ENCODE measurements at regions not wholly inside any gene's neighbourhood (a gene's known extent, or its start where the extent isn't known, plus 50 kb on each side); places are given as distances from the start of the nearest gene placed in this dataset.
"Not testable (repeated sequence)": the region's sequence is repeated elsewhere in the genome, so short reads cannot be mapped to it uniquely, and the experiment has no call there.

- DNase-seq = not testable (repeated sequence)
Observed at GRCh38 chr20:26094498-26094897, 397.8 kb upstream of the ZNF337 start.

- DNase-seq = not testable (repeated sequence)
Observed at GRCh38 chr20:26091921-26092320, 395.3 kb upstream of the ZNF337 start.

GRCh38 chr20:26086195-26086594 lies 389.5 kb upstream of the ZNF337 start:
- DNase-seq = not testable (repeated sequence)

GRCh38 chr20:26073972-26074371 lies 377.3 kb upstream of the ZNF337 start:
- not testable (repeated sequence) for DNase-seq

- DNase-seq = not testable (repeated sequence)
Observed at GRCh38 chr20:26059324-26059723, 362.7 kb upstream of the ZNF337 start.

- DNase-seq = not testable (repeated sequence)
Observed at GRCh38 chr20:26058446-26058845, 361.8 kb upstream of the ZNF337 start.

- DNase-seq = not testable (repeated sequence)
Observed at GRCh38 chr20:26057135-26057752, 360.6 kb upstream of the ZNF337 start.

- DNase-seq = not testable (repeated sequence)
Observed at GRCh38 chr20:26025792-26026191, 329.1 kb upstream of the ZNF337 start.

GRCh38 chr20:26010942-26011276 lies 314.3 kb upstream of the ZNF337 start:
- DNase-seq = not testable (repeated sequence)

- not testable (repeated sequence) for DNase-seq
Observed at GRCh38 chr20:26010224-26010941, 313.7 kb upstream of the ZNF337 start.

GRCh38 chr20:26009402-26010223 lies 313.0 kb upstream of the ZNF337 start:
- DNase-seq = not testable (repeated sequence)

GRCh38 chr20:26008026-26008425 lies 311.4 kb upstream of the ZNF337 start:
- not testable (repeated sequence) for DNase-seq

GRCh38 chr20:26006164-26006563 lies 309.5 kb upstream of the ZNF337 start:
- not testable (repeated sequence) for DNase-seq

- not testable (repeated sequence) for DNase-seq
Observed at GRCh38 chr20:26003959-26004358, 307.3 kb upstream of the ZNF337 start.

- not testable (repeated sequence) for DNase-seq
Observed at GRCh38 chr20:25997367-25998038, 300.9 kb upstream of the ZNF337 start.

- no peak for DNase-seq
Observed at GRCh38 chr20:25992146-25992545, 295.5 kb upstream of the ZNF337 start.

- DNase-seq = no peak
Observed at GRCh38 chr20:25991756-25992130, 295.1 kb upstream of the ZNF337 start.

- no peak for DNase-seq
Observed at GRCh38 chr20:25991051-25991755, 294.6 kb upstream of the ZNF337 start.

GRCh38 chr20:25989686-25990085 lies 293.0 kb upstream of the ZNF337 start:
- DNase-seq = not testable (repeated sequence)

GRCh38 chr20:25989196-25989595 lies 292.5 kb upstream of the ZNF337 start:
- no peak for DNase-seq

- not testable (repeated sequence) for DNase-seq
Observed at GRCh38 chr20:25987928-25988560, 291.4 kb upstream of the ZNF337 start.

Measured in T1000 (cell line).